Renal pelvis (tissue), 1 donor: ENCODE measurements at regions not wholly inside any gene's neighbourhood (a gene's known extent, or its start where the extent isn't known, plus 50 kb on each side); places are given as distances from the start of the nearest gene placed in this dataset.
A peak's percentile ranks its signal among the peaks of the same experiment; 100 is the strongest.

Experiments
- DNase-seq: peaks from one replicate; pipeline ENCODE4 v3.0.0-alpha.2; 2013

DNA sequence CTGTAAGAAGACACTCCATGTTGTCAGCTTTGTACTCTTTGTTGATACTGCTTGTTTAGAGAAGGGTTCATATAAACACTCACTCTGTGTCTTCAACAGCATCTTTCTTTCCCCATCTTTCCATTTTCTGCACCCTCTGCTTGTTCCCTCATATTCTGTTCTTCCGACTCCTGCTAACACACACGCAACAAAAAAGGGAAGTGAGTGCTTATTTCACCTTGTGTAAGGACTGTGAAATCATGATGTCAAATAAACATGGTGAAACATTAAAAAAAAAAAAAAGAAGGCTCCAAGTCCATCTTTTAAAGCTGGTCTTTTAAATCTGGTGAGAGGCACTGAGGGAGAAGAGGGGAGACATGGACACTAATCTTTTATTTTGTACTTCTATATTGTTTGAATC, 145.4 kb downstream of the RPAP3 start:
- no peak for DNase-seq

- no peak for DNase-seq
These were observed 147.0 kb downstream of the RPAP3 start for GRCh38 chr12:47558625-47559345.

GRCh38 chr12:47557386-47557785, 148.4 kb downstream of the RPAP3 start:
- no peak for DNase-seq

DNA sequence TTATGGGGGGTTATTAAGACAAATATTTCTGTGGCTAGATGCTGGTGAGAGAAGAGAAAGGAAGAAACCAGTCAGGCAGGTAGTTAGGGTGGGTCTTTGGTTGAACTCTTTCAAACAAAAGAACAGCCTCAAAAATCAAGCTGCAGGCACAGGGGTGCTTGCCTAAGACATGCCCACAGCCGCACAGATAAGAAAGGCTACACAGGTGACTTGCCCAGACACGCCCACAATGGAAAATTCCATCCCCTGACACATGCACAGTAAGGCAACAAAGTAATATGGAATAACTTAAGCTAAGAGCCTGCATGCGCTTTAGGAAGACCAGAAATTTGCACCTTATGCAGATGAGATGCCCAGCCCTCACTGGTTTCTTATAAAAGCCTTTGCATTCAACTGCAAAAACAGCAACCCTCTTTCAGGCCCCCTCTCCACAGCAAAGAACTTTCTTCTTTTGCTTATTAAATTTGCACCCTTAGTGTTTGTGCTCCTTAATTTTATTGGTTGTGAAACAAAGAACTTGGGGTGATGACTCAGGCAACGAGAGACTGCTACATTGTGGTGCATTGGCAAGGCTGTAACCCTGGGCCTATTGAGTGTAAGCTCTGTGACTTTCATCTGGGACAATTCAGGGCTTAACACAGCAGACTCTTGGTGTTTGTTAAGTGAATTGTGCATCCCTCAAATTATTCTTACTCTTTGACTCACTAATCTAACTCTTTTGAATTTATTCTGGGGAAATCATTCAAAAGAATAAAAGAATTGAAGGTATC, 149.4 kb downstream of the RPAP3 start:
- no peak for DNase-seq

DNA sequence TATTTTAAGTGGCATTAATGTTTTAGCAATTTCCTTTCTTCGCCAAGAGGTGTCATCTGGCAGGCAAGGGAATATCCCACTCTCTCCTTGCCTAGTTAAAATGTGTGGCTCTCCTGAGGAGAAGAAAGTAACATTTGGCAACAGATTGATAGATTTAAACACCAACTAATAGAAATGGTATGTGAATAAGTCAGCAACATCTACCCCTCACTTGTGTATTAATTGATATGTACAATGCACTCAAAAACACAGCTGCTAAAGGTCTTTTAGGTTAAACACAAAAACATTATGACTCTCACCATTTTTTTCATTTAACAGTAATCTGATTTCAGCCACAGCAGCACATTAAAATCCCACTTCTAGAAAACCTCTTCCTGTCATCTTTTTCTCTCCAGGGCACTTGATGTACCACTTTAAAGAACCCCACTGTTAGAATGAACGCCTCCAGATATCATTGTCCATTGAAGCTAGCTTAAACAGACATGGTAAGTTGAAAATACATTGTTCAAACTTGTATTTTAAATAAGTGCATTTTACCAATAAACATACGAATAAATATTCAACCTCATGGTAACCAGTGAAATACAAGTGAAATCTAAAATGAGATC, 151.7 kb downstream of the RPAP3 start:
- DNase-seq, result no peak

DNA sequence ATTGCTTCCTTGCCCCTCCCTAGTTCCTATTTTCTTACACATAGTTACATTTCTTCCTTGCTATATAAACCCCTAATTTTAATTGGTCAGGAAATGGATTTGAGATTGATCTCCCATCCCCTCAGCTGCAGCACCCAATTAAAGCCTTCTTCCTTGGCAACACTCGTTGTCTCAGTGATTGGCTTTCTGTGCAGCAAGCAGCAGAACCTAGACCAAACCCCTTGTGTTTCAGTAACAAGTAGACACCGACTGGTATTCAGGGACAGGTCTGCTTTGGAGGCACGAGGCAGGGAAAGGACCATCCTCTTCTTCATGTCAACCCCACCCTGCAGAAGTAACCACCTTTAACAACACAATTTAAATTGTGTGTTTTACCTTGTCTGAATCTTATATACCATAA, 152.6 kb downstream of the RPAP3 start:
- no peak for DNase-seq

GRCh38 chr12:47551426-47551851, 154.4 kb downstream of the RPAP3 start:
- peak; percentile 5 for DNase-seq

- DNase-seq, result no peak
These were observed 156.6 kb downstream of the RPAP3 start for GRCh38 chr12:47549258-47549657.

DNA sequence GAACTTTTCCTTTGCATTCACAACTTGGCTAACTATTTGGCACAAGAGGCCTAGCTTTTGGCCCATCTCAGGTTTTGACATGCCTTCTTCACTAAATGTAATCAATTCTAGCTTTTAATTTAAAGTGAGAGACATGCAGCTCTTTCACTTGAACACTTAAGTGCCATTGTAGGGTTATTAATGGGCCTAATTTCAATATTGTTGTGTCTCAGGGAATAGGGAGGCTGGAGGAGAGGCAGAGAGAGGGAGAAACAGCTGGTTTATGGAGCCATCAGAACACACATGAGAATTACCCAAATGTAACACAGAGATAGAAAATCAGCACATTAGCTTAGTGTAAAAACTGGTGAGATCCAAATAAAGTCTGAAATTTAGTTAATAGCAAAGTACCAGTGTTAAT, 157.4 kb downstream of the RPAP3 start:
- DNase-seq, result no peak

DNA sequence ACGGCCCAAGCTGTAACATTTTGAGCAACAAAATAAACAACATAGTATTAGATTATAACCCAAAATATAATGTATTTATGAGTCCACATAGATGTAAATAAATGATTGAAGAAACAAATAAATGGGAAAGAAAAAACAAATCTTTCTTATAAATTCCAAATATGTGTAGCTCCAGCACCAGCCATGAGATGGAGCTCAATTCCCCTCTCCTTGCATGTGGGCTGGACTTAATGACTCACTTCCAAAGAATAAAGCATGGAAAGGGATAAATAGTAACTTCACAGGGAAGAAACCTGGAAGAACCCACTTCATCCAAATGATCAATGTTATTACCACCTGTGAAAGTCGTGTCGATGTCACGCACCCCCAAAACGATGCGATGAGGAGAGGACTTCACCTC, 158.8 kb downstream of the RPAP3 start:
- DNase-seq, result no peak

DNA sequence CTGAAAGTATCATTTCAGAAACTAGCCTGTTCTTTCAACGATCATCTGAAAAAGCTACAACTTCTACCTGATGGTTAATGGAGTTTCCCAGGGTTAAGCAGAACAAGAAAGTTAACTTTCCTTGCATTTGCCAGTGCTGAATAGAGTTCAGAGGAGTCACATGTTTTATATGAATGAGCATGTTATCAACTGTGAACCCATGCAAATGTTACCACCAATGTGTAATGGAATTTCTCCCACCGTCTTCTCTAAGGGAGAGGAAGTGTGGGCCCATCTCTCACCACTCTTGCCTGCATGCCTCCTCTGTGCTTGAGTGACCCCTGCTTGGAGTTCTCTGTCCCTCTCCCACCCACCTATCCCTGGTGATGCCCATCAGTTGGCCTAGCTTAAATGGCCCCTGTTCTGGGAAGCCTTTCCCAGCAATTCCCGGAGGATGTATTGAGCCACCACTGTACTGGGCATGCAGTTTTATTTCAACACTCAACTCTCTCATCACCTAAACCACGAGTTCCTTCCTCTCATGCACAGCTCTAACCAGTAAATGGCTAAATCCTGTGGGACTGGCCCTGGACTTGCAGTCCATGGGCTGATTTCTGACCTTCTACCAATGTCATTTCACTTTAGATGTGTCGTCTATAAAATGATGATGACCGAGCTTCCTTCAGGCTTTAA, 159.8 kb downstream of the RPAP3 start:
- DNase-seq, result no peak

DNA sequence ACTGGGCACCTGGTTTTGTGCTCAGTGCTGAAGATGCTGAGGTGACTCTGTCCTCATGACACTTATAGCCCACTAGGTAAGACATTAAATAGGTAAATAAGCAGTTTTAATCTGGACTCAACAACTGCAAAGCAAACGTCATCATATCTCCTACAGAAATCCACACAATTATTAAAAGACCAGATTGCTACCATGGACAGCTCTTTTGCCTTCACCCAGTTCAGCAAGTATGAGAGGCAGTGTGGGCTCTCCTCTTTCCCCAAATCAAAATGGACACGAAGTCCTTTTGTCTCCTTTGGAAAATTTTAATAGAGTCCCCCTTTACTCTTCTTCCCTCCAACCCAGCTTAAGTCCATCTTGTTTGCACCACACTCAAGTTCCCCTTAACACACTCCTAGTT, 171.1 kb downstream of the RPAP3 start:
- peak; percentile 5 for DNase-seq

- no peak for DNase-seq
These were observed 175.8 kb downstream of the RPAP3 start for GRCh38 chr12:47530050-47530449.

DNA sequence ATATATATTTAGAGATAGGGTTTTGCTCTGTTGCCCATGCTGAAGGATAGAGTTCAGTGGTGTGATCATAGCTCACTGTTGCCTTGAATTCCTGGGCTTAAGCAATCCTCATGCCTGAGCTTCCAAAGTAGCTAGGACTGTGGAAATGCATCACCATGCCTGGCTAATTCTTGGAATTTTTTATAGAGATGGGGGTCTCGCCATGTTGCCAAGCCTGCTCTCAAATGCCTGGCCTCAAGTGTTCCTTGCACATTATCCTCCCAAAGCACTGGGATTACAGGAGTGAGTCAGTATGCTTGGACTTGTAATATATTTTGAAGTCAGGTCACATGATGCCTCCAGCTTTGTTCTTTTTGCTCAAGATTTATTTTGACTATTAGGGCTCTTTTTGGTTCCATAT, 178.0 kb downstream of the RPAP3 start:
- DNase-seq, result no peak

DNA sequence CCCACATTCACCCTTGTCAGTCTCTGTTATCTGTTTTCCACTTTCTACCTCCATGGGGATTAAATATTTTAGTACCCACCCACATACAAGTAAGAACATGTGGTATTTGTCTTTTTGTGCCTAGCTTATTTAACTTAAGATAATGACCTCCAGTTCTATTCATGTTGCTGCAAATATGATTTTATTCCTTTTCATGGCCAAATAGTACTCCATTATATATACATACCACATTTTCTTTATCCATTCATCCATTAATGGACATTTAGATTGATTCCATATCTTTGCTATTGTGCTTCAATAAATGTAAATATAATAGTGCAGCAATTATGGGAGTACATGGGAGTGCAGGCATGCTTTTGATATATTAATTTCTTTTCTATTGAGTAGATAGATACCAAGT, 185.8 kb downstream of the RPAP3 start:
- no peak for DNase-seq

DNA sequence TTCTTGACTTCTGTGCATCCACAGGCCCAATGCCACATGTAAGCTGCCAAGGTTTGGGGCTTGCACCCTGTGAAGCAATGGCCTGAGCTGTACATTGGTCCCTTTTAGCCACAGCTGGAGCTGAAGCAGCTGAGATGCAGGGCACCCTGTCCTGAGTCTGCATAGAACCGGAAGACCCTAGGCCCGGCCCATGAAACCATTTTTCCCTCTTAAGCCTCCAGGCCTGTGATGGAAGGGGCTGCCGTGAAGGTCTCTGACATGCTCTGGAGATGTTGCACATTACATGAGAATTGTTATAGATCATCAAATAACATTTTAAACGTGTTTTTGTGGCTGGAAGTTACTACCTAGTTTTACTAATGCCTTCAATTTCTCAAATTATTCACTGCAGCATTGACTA, 188.7 kb downstream of the RPAP3 start:
- DNase-seq, result no peak

DNA sequence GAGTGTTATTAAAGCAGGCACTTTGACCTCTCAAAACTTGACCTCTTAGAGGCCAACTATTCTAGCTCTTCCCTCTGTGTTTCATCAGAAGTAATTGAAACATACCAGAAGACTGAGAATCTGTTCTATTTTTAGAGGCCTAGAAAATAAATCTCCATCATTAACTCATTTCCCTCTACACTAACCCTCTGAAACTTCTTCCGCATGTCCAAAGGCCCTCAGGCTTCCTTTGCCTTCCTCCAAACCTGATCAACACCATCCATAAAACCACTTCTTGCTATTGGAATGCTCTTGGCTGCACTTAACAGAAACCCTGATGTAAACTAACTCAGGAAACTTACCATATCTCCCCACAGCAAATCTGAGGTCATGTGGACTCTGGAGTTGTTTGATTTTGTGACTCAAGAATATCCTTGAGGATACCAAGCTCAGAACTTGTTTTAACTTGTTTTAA, 196.4 kb downstream of the RPAP3 start:
- no peak for DNase-seq

- DNase-seq, result no peak
These were observed 198.6 kb downstream of the RPAP3 start for GRCh38 chr12:47507221-47507620.

- DNase-seq, result no peak
These were observed 200.9 kb downstream of the RPAP3 start for GRCh38 chr12:47504775-47505446.

- DNase-seq, result no peak
These were observed 212.0 kb downstream of the RPAP3 start for GRCh38 chr12:47493801-47494200.

DNA sequence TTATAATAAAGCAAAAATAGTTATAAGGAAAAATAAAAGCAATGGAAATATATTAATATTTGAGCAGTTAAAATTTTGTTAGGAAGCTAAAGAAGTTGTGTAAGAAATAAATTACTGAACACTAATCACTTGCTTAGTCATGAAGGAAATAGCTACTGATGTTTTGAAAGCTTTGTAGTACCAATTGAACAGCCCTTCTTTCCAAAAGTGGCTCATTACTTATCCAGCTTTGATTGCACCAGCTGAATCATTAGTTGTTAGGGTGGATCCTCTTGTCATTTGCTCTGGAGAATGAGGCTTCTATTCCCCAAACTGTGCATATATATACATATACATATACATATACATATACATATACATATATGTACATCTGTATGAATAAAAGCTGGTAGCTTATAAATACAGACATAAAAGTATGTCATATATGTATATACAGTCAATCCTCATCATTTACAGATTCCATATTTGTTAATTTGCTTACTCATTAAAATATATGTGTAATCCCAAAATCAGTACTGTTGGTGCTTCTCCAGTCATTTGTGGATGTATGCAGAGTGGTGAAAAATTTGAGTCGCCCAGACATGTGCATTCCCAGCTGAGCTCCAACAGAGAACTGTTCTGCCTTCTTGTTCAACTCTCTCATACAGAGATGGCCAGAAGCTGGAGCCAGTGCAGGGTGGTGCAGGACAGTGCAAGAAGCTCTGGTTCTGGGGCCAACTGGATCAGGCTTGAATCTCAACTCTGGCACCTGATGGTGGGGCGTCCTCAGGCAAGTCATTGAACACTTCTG, 214.1 kb downstream of the RPAP3 start:
- DNase-seq, result no peak
